ENCODE measurements at regions not wholly inside any gene's neighbourhood (a gene's known extent, or its start where the extent isn't known, plus 50 kb on each side); places are given as distances from the start of the nearest gene placed in this dataset.

DNA sequence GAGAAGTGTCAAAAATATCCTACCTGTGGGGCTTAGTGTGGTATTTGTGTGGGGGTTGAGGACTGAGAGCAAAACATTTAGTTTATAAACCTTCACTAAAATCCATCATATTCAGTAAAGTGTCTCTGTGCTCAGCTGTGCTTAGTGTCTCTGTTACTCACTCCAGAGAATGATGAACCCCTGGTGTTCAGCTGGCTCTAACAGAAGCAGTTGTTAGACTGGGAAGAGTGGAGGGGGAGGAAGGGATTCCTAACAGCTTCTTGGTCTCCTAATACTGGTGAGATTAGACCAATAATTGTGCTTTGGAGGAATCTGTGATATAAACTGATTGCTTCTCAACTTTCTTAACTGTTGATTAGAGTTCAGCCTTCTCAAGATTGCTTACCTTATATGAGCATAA is 1123.5 kb downstream of the ROBO2 start:
- Histone ChIP-seq H3K4me1 (ENCODE audit: insufficient read depth, low read length) (no peaks in the 10 kb centered on the region), H3K4me2 (ENCODE audit: insufficient read depth, low read length) (no peak overlapping the region), H3K9me3 (ENCODE audit: low read depth, low read length) (no peaks in the 10 kb centered on the region), H4K20me1 (ENCODE audit: insufficient read depth, low read length) (no peaks in the 10 kb centered on the region), H3K27me3 (ENCODE audit: insufficient read depth, low read length) (no peaks in the 10 kb centered on the region), H3K4me3 (ENCODE audit: insufficient read depth, low read length) (no peak overlapping the region), H3K79me2 (ENCODE audit: insufficient read depth, low read length) (no peaks in the 10 kb centered on the region), H3K27ac (ENCODE audit: low read depth, low read length) (no peak overlapping the region), H3K36me3 (ENCODE audit: insufficient read depth, low read length) (no peaks in the 10 kb centered on the region), H2AFZ (ENCODE audit: low read length) (no peak overlapping the region)
- TF ChIP-seq, protein P1, sequence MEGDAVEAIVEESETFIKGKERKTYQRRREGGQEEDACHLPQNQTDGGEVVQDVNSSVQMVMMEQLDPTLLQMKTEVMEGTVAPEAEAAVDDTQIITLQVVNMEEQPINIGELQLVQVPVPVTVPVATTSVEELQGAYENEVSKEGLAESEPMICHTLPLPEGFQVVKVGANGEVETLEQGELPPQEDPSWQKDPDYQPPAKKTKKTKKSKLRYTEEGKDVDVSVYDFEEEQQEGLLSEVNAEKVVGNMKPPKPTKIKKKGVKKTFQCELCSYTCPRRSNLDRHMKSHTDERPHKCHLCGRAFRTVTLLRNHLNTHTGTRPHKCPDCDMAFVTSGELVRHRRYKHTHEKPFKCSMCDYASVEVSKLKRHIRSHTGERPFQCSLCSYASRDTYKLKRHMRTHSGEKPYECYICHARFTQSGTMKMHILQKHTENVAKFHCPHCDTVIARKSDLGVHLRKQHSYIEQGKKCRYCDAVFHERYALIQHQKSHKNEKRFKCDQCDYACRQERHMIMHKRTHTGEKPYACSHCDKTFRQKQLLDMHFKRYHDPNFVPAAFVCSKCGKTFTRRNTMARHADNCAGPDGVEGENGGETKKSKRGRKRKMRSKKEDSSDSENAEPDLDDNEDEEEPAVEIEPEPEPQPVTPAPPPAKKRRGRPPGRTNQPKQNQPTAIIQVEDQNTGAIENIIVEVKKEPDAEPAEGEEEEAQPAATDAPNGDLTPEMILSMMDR (IDR thresholded peaks at IDR 0.05; ENCODE audit: extremely low read depth, low read depth, low read length), result no peak
- DNase-seq (ENCODE audit: insufficient read length, low spot score, missing footprints), result no peak

DNA sequence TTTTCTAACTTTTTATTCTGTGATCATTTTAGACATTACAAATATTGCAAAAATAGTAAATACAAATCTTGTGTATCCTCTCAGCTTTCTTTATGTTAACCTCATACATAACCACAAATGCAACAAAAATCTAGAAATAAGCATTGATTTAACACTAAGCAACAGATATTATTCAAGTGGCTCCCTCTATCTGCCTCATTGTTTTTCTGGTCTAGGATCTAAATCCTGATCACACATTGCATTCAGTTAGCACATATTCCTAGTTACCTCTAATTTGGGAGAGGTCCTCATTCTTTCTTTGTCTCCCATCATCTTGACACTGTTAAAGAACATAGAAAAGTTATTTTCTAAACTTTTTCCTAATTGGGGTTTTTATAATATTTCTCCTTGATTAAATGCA is 1126.0 kb downstream of the ROBO2 start:
- no peak overlapping the region for H3K4me3 ChIP-seq (ENCODE audit: insufficient read depth, low read length)
- H2AFZ ChIP-seq (ENCODE audit: low read length), result no peak overlapping the region
- H3K4me1 ChIP-seq (ENCODE audit: insufficient read depth, low read length), result no peaks in the 10 kb centered on the region
- no peak overlapping the region for H3K27ac ChIP-seq (ENCODE audit: low read depth, low read length)
- H3K79me2 ChIP-seq (ENCODE audit: insufficient read depth, low read length), result no peaks in the 10 kb centered on the region
- no peaks in the 10 kb centered on the region for H3K9me3 ChIP-seq (ENCODE audit: low read depth, low read length)
- DNase-seq (ENCODE audit: insufficient read length, low spot score, missing footprints), result no peak
- no peaks in the 10 kb centered on the region for H4K20me1 ChIP-seq (ENCODE audit: insufficient read depth, low read length)
- TF ChIP-seq, protein P1 (IDR thresholded peaks at IDR 0.05; ENCODE audit: extremely low read depth, low read depth, low read length), result no peak
- H3K27me3 ChIP-seq (ENCODE audit: insufficient read depth, low read length), result no peaks in the 10 kb centered on the region
- no peak overlapping the region for H3K4me2 ChIP-seq (ENCODE audit: insufficient read depth, low read length)
- H3K36me3 ChIP-seq (ENCODE audit: insufficient read depth, low read length), result no peaks in the 10 kb centered on the region

DNA sequence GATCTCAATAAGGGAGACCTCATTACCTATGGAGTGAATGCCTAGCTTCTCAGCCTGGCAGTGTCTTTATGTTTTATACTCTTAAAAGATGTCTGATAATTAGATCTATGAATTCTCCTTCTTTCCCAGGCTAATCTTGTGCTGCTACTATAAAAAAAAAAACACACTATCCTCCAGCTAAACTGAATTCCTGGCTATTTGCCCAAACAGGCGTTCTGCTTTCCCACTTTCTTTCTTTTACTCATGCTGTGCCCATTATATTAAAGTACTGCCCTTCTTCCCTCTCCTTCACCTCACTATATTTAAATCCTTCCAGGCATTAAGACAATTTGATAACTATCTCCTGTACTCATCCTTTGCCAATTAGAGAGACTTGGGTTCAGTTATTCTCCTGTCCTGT is 1134.9 kb downstream of the ROBO2 start:
- no peaks in the 10 kb centered on the region for H3K4me1 ChIP-seq (ENCODE audit: insufficient read depth, low read length)
- no peaks in the 10 kb centered on the region for H4K20me1 ChIP-seq (ENCODE audit: insufficient read depth, low read length)
- no peak for DNase-seq (ENCODE audit: insufficient read length, low spot score, missing footprints)
- H3K79me2 ChIP-seq (ENCODE audit: insufficient read depth, low read length), result no peaks in the 10 kb centered on the region
- H3K4me2 ChIP-seq (ENCODE audit: insufficient read depth, low read length), result no peak overlapping the region
- no peaks in the 10 kb centered on the region for H3K36me3 ChIP-seq (ENCODE audit: insufficient read depth, low read length)
- no peak overlapping the region for H2AFZ ChIP-seq (ENCODE audit: low read length)
- H3K9me3 ChIP-seq (ENCODE audit: low read depth, low read length), result peaks cover 3% of the 10 kb centered on the region
- H3K27me3 ChIP-seq (ENCODE audit: insufficient read depth, low read length), result no peaks in the 10 kb centered on the region
- TF ChIP-seq, protein P1 (IDR thresholded peaks at IDR 0.05; ENCODE audit: extremely low read depth, low read depth, low read length), result no peak
- no peak overlapping the region for H3K27ac ChIP-seq (ENCODE audit: low read depth, low read length)
- no peak overlapping the region for H3K4me3 ChIP-seq (ENCODE audit: insufficient read depth, low read length)

DNA sequence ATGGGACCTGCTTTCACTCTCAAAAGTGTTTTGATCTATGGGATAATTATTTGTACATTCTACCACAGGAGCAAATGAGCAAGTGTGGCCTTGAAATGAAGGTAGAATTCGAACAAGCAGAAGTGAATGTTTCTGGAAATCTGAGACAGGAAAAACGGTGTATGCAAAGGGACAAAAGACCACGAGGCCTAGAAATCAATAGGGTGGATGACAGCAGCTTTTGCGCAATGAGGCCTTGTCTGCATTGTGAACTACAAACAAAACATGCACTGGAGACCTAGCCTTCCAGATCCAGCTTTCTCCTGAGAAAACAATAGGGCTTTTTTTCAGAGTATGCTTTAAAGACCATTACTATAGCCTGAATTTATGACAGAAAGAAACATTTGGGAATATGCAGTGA is 1137.0 kb downstream of the ROBO2 start:
- H3K27ac ChIP-seq (ENCODE audit: low read depth, low read length), result no peak overlapping the region
- H3K36me3 ChIP-seq (ENCODE audit: insufficient read depth, low read length), result no peaks in the 10 kb centered on the region
- no peak overlapping the region for H3K4me2 ChIP-seq (ENCODE audit: insufficient read depth, low read length)
- no peaks in the 10 kb centered on the region for H3K27me3 ChIP-seq (ENCODE audit: insufficient read depth, low read length)
- H3K79me2 ChIP-seq (ENCODE audit: insufficient read depth, low read length), result no peaks in the 10 kb centered on the region
- peaks cover 3% of the 10 kb centered on the region for H3K9me3 ChIP-seq (ENCODE audit: low read depth, low read length)
- no peak overlapping the region for H2AFZ ChIP-seq (ENCODE audit: low read length)
- no peaks in the 10 kb centered on the region for H4K20me1 ChIP-seq (ENCODE audit: insufficient read depth, low read length)
- H3K4me3 ChIP-seq (ENCODE audit: insufficient read depth, low read length), result no peak overlapping the region
- TF ChIP-seq, protein P1 (IDR thresholded peaks at IDR 0.05; ENCODE audit: extremely low read depth, low read depth, low read length), result no peak
- no peak for DNase-seq (ENCODE audit: insufficient read length, low spot score, missing footprints)
- H3K4me1 ChIP-seq (ENCODE audit: insufficient read depth, low read length), result no peaks in the 10 kb centered on the region

All from osteoblast (primary cell).